ENCODE measurements at regions not wholly inside any gene's neighbourhood (a gene's known extent, or its start where the extent isn't known, plus 50 kb on each side); places are given as distances from the start of the nearest gene placed in this dataset.

GRCh38 chr2:81158505-81158904 is 854.0 kb upstream of the LRRTM1 start:
- no peaks in the 10 kb centered on the region for H3K27me3 ChIP-seq
- DNase-seq (no peak), ATAC-seq (no peak)
- no peaks in the 10 kb centered on the region for H3K4me1 ChIP-seq
- intact Hi-C loops (cut with DNase I) = no loop called here
- H3K27ac ChIP-seq = no peak overlapping the region
- H3K36me3 ChIP-seq = no peaks in the 10 kb centered on the region
- H3K9me3 ChIP-seq = no peaks in the 10 kb centered on the region
- no peak overlapping the region for H3K4me3 ChIP-seq
- no peak for TF ChIP-seq CTCF (IDR thresholded peaks at IDR 0.05)

GRCh38 chr2:81148323-81148722 is 843.8 kb upstream of the LRRTM1 start:
- ATAC-seq (no peak), DNase-seq (no peak)
- no peak overlapping the region for H3K4me3 ChIP-seq
- no peaks in the 10 kb centered on the region for H3K27me3 ChIP-seq
- TF ChIP-seq CTCF (IDR thresholded peaks at IDR 0.05) = no peak
- no peaks in the 10 kb centered on the region for H3K36me3 ChIP-seq
- no peak overlapping the region for H3K27ac ChIP-seq
- H3K9me3 ChIP-seq = peaks cover 0 to 10% of the 10 kb centered on the region in 2 donors
- H3K4me1 ChIP-seq = no peaks in the 10 kb centered on the region
- intact Hi-C loops (cut with DNase I) = no loop called here

GRCh38 chr2:81136296-81136695 is 831.7 kb upstream of the LRRTM1 start:
- TF ChIP-seq CTCF (IDR thresholded peaks at IDR 0.05) = no peak
- intact Hi-C loops (cut with DNase I) = no loop called here
- no peaks in the 10 kb centered on the region for H3K27me3 ChIP-seq
- no peak for DNase-seq
- ATAC-seq = no peak
- H3K36me3 ChIP-seq = no peaks in the 10 kb centered on the region
- no peak overlapping the region for H3K27ac ChIP-seq
- peaks cover 0 to 3% of the 10 kb centered on the region in 2 donors for H3K9me3 ChIP-seq
- H3K4me1 ChIP-seq = no peaks in the 10 kb centered on the region
- H3K4me3 ChIP-seq = no peak overlapping the region

- Histone ChIP-seq H3K9me3 (no peaks in the 10 kb centered on the region), H3K4me1 (no peaks in the 10 kb centered on the region), H3K36me3 (no peaks in the 10 kb centered on the region), H3K4me3 (no peak overlapping the region), H3K27ac (no peak overlapping the region), H3K27me3 (no peaks in the 10 kb centered on the region)
- no peak for DNase-seq
- no peak for TF ChIP-seq CTCF (IDR thresholded peaks at IDR 0.05)
- intact Hi-C loops (cut with DNase I) = no loop called here
- no peak for ATAC-seq
Measured at GRCh38 chr2:81097361-81097760, 792.8 kb upstream of the LRRTM1 start.

- Histone ChIP-seq H3K27me3 (no peaks in the 10 kb centered on the region), H3K4me3 (no peak overlapping the region), H3K27ac (no peak overlapping the region), H3K4me1 (no peaks in the 10 kb centered on the region), H3K9me3 (no peaks in the 10 kb centered on the region), H3K36me3 (no peaks in the 10 kb centered on the region)
- intact Hi-C loops (cut with DNase I) = no loop called here
- DNase-seq (no peak), ATAC-seq (no peak)
- no peak for TF ChIP-seq CTCF (IDR thresholded peaks at IDR 0.05)
Measured at GRCh38 chr2:81093031-81093430, 788.5 kb upstream of the LRRTM1 start.

Data from left lung (tissue), 4 donors.